ENCODE measurements at regions not wholly inside any gene's neighbourhood (a gene's known extent, or its start where the extent isn't known, plus 50 kb on each side); places are given as distances from the start of the nearest gene placed in this dataset.

DNA sequence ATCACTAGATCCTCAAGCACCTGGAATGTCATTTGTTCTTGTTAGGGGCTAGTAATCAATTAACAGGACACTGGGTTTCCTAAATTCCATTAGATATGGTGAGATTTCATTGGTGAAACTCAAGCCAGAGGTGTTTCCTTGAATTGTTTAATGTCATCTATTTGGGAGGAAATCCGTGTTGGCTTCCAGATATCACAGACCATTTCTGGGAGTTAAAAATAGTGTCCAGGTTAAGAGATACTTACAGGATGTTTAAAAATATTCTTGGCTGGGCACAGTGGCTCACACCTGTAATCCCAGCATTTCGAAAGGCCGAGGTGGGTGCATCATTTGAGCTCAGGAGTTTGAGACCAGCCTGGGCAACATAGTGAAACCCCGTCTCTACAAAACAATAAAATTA is 688.3 kb upstream of the WWC1 start:
- intact Hi-C loops (cut with DNase I) = no loop called here
- ATAC-seq (no peak), DNase-seq (ENCODE audit: low spot score) (no peak)

DNA sequence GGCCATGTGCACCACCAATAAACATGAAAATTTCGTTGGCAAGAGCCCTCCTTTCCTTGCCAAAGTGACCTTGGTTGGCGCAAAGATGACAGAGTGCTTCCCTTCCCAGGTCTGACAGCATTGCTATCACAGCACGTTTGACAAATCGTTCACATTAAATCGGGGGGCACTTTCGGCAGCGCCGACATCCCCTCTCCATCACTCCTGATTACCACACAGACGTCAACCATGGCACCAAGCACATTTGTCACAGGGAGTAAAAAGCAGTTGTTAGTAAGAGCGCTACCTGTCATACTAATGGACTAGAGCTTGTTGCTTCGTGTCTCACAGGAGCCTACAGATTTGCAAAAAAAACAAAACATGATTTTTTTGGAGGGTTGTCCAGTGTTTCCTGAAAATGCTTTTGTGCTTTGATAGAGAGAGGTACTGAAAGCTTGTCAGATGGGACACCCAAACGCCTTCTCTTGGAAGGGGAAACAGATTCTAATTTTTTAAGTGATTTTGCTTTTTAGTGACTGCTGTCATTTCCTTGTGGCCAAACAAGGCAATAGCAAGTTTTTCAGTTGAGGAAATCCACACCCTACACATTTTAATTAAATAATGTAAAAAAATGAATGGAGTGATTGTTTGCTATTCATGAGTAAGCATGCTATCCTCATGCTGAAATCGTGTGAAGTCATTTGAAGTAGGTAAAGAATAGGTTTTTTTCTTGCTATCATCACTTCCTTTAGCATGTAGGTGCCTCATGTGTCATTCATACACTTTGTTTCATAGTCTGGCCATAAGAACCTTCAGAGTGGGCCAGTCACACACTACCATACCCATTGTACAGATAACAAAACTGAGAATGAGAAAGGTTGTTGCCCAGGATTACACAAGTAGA is 682.8 kb upstream of the WWC1 start:
- no peak for ATAC-seq
- no peak for DNase-seq (ENCODE audit: low spot score)
- intact Hi-C loops (cut with DNase I) = no loop called here

DNA sequence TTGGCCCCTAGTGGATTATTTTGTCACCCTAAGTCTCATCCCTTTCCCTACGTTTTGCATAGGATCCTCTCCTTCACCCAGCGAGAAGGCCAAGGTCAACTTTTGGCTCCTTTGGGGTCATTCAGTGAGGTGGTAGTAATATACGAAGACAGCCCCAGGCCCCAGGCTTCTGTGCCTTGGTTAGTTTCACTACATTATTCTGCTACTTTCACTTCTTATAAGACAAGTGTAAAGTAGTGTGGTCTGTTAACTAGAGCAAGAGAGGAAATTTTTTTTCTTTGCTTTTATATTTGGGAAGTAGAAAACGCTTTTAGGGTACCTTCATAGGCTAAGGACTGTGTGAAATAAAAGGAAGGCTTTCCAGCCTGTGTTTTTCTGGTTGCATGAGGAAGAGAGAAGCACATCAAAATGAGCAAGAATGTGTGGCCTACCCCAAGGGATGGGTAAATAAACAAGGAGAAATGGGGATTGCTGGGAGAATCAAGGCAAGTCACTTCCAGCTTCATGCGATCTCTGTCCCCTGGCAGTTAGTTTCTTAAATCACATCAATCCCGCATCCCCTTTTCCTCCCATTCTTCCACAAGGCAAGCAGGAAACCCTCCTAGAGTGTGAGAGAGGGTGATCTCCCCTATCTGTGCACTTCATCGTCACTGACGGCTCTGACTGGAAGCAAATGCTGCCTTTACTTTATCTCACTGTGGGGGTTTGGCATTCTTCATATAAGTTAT is 677.0 kb upstream of the WWC1 start:
- peak; percentile 66 for ATAC-seq
- intact Hi-C loops (cut with DNase I) = no loop called here
- no peak for DNase-seq (ENCODE audit: low spot score)

DNA sequence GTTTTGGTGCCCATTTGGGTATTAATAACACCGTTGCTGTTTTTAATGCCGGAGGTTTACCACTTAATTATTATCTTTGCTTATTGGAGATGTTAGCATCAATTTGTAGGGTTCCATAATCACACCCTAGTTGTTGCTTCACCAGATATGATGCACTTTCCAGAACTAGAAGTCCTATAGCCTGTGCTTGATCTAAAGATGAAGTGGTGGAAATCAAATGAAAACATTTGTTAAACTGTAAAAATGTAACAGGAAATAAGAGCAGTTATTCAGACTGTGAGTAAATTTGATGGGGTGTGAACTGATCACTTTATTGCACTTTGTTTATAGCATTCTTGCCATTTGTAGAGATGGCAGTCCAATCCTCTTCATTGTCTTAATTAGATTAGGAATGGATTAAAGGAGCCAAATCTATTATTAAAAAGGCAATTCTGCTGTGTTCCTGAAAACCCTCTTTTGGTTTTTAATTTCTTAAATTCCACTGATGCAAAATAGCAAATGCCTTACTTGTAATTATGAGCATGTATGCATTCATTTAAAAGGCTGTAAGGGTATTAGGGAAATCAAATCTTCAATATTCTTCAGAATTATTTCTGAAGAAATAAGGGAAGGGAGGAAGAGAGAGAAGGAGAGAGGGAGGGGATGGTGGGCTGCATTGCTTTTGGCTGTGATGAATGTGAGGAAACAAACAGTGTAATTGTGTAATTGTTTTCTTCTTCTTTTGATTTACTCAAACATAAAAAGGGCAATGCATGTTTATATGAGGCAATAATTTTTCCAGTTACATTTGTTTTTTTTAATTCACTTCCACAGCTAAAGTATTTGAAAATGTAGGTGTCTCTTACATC is 675.2 kb upstream of the WWC1 start:
- ATAC-seq = no peak
- DNase-seq (ENCODE audit: low spot score) = no peak
- intact Hi-C loops (cut with DNase I) = no loop called here

DNA sequence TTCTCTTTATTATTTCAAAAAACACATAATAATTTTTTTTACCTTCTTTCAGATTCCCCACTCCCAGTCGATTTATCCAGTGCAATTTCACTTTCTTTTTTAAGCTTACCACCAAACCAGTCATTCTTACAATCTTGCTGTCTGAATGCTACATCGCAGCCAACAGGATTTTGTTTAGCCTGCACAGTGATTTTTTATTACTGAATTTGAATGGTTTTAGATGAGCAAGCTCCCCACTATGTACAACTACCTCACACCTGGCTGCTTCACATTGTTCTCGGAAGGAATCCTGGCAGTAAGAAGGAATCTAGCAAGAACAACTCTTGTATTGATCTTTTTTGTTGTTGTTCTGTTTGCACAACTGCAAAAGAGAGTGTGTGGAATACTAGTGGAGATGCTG is 668.1 kb upstream of the WWC1 start:
- no peak for DNase-seq (ENCODE audit: low spot score)
- intact Hi-C loops (cut with DNase I) = no loop called here

DNA sequence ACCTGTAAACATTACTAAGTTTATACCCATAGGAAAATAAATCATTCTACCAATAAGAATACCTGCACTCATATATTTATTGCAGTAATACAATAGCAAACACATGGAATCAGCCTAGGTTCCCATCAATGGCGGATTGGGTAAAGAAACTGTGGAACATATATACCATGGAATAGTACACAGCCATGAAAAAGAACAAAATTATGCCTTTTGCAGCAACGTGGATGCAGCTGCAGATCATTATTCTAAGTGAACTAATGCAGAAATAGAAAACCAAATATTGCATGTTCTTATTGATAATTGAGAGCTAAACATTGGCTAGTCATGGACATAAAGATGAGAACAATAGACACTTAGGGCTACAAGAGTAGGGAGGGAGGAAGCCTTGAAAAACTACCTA is 667.4 kb upstream of the WWC1 start:
- intact Hi-C loops (cut with DNase I) = no loop called here
- no peak for DNase-seq (ENCODE audit: low spot score)
- no peak for ATAC-seq

More for the DNA sequence above, 668.1 kb upstream of the WWC1 start:
- no peak for ATAC-seq

DNA sequence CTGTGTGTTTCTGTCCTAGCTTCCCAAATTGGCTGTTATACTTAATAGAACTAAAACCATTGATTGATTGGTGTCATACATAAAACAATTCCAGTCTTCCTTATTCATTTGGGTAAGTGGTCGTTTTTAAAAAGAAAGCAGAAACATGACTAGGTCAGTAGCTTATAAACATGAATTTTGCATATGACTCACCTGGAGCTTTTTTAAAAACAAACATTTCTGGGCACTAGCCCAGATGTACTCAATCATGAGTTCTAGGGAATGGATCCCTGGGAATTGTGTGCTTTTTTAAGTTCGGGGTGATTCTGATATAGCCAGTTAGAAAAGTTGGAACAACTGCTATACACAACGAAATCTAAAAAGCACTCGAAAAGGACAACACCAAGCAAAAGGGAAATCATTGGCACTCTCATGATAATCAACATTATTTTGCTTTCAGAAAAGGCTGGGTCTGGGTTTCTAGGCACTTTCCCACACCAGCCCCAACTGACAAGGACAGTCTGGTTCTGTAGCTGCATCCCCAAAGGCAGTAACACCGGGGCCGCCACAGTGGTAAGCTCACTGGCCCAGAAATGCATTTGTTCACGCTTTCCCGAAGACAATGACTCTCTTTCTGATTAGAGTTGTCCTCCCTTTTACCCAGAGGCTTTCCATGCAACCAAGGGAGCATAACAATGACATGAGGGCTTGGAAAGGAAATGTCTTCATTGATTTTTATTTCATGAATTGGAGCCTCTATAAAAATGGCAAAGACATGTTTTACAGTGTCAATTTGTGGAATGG is 664.9 kb upstream of the WWC1 start:
- DNase-seq (ENCODE audit: low spot score) (no peak), ATAC-seq (no peak)
- intact Hi-C loops (cut with DNase I) = no loop called here

DNA sequence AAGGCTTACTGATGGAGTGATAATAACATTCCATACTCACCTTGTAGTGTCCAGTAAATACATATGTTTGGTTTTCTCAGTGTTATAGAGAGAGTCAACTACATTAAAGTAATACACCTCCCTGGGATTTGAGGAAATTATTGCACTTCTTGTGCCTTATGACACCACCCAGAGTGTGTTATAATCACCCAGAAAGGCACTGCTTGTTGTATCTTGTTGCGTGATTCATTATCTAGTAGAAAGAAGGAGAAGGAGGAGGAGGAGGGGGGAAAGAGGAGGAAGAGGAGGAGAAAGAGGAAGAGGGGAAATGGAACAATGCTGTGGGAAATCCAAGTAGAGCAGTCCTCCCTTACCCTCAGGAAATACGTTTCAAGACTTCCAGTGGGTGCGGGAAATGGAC is 661.8 kb upstream of the WWC1 start:
- ATAC-seq = no peak
- intact Hi-C loops (cut with DNase I) = no loop called here

DNA sequence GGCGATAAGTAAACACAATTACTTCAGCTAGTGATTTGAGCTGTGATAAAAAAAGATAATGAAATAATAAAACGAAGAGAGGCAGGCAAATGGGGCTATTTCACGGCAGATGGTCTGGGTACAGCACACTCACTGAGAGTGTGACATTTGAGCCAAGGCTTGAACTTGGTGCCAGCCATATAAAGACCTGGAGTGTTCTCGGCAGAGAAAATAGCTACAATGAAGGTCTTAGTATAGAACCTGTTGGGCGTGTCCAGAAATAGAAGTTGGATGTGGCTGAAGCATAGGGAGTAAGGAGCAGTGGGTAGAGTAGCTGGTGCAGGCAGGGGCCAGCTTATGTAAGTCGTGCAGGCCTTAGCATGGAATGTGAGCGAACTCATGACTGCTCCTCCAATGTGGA is 660.3 kb upstream of the WWC1 start:
- intact Hi-C loops (cut with DNase I) = no loop called here

More for the DNA sequence above, 661.8 kb upstream of the WWC1 start:
- DNase-seq (ENCODE audit: low spot score) = no peak

DNA sequence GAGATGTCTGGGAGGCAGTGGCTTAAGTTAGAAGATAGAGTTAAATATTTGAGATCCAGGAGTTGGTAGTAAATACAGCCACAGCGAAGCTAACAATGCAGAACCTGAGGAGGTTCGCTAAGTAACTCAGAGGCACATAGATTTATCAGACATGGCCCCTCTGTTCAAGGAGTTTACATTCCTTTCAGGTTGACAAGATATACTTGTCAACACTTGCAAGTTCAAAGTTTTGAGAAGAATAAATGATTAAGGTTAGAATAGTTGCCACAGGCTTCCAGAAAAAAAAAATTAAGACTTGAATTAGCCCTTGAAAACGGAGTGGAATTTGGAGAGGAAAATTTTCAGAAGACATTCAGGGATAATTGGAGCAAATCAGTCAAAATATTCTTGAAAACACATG is 658.3 kb upstream of the WWC1 start:
- intact Hi-C loops (cut with DNase I) = no loop called here
- no peak for ATAC-seq
- DNase-seq (ENCODE audit: low spot score) = no peak

More for the DNA sequence above, 660.3 kb upstream of the WWC1 start:
- no peak for DNase-seq (ENCODE audit: low spot score)
- no peak for ATAC-seq

DNA sequence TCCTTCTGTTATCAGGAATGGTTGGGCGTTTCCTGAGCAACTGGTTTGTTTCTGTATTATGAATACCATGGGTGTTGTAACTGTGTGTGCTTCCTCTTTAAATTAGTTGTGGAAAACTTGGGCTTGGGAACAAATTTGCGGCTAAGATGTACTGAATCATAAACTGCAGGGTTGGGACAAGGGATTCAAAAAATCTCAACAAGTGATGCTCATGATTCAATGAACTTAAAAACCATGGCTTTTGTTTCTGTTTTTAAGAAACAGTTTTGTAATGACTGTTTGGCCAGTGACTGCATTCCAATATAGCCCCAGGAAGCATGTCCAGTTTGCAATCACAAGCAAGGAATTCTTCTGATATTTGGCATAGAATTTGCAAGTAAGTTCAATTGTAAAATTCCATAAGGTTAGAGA is 657.5 kb upstream of the WWC1 start:
- intact Hi-C loops (cut with DNase I) = no loop called here
- DNase-seq (ENCODE audit: low spot score) (no peak), ATAC-seq (no peak)

DNA sequence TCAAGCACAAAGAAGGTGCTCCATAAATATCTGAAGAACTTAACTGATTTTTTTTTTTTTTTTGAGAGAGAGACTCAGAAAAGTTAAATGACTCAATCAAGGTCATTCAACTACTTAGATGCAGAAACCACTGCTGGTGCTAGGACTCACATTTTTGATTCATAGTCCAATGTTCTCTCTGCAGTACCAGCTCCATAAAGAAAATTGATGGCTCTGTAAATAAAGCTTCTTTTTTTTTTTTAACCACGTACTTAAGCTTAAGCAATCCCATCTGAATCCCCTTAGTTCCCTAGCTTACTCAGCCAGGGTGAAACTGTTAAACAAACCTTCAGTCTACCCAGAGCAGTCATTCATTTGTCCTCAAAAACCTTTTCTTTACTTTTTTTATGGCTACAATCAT is 657.0 kb upstream of the WWC1 start:
- intact Hi-C loops (cut with DNase I) = no loop called here
- DNase-seq (ENCODE audit: low spot score) (no peak), ATAC-seq (no peak)

DNA sequence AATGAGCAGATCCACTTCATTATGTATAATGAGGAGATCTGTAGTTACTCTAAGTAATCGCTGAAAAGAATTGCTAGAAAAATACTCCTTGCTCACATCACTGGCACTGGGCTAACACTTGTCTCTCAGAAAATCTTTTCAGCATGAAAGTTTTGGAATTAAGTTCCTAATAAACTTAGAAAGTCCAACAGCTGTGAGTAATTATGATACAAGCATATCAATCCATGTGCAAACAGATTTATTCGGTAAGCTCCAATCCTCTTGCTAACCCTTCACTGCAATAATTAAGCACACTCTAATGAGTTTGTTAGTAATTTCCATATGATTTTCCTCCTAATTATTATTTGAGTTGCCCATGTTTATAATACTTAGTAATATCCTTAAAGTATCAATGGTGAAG is 652.6 kb upstream of the WWC1 start:
- intact Hi-C loops (cut with DNase I) = no loop called here
- ATAC-seq = no peak
- no peak for DNase-seq (ENCODE audit: low spot score)

DNA sequence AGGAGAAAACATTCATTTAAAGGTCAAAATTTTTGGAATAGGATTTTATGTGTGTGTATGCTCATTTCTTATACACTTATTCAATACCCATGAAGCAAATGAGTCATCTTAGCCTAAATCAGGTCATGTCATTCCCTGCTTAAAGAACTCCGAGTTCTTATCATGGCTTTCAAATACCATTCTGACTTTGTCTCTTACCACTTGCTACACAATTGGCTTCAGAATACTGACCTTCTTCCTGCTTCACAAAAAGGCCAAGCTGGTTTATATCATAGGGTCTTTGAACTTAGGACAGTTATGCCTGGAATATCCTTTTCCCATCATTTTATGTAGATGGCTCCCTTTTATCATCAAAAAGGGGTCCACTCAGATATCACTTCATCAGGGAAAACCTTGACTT is 652.2 kb upstream of the WWC1 start:
- intact Hi-C loops (cut with DNase I) = no loop called here
- ATAC-seq = no peak
- no peak for DNase-seq (ENCODE audit: low spot score)

DNA sequence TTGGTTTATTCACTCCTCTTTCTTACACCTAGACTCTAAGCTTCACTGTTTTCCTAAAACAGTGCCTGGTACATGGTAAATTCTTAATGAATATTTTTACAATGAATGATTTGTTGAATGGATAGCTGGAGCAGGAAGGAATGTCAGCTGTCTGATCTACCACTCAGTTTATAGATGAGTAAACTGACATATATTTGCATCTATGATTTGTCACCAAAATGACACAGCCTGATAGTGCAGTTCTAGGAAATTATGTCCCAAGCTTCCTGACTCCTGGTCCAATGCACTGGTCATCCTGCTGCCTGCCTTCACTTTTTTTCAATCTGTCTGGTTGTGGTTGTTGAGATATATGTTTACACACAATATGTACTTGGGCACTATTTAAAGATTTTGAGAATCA is 651.7 kb upstream of the WWC1 start:
- no peak for ATAC-seq
- no peak for DNase-seq (ENCODE audit: low spot score)
- intact Hi-C loops (cut with DNase I) = no loop called here

DNA sequence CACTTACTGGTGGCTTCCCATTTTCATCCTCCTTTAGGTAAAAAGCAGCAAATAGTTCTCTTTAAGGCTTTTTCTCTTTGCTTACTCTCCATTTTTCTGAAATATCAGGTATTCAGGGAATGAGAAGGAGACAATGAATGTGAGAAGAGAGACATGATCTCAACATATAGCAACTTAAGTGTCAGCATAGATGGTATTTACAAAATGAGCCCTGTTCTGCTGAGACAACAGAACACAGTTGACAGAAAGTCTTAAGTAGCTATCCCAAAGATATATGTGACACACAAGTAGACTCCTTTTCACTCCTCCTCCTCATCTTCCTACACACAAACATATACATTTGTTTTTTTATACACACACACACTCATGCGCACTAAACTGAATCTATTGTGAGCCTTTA is 649.3 kb upstream of the WWC1 start:
- intact Hi-C loops (cut with DNase I) = no loop called here
- DNase-seq (ENCODE audit: low spot score) (no peak), ATAC-seq (no peak)

DNA sequence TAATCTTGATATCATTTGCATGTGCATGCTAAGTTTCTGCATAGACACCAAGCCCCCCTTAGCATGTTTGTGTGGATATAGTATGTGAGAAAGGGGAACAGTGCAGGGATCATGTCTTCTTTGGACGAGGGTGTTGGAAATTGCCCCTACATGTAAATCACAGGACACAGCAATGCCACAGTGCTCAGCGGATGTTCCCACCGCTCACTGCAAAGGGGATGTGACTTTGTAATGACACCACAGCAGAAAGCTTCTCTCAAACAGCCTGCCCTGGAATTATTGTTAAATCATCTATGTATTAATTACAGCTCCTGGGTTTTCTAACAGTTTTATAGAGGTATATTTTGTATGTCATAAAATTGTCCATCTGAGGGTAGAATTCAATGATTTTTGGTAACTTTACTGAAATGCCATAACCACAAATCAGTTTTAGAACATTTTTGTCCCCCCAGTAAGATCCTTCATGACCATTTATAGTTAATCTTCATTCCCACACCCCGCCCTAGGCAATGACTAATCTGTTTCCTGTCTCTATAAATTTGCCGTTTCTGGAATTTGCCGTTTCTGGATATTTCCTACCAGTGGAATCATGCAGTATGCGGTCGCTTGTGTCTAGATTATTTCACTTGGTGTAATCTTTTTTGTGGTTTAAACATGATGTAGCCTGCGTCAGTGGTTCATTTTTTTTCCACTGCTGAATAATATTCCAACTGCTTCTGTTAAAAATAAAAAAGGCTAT is 648.5 kb upstream of the WWC1 start:
- intact Hi-C loops (cut with DNase I) = no loop called here
- no peak for DNase-seq (ENCODE audit: low spot score)
- no peak for ATAC-seq

DNA sequence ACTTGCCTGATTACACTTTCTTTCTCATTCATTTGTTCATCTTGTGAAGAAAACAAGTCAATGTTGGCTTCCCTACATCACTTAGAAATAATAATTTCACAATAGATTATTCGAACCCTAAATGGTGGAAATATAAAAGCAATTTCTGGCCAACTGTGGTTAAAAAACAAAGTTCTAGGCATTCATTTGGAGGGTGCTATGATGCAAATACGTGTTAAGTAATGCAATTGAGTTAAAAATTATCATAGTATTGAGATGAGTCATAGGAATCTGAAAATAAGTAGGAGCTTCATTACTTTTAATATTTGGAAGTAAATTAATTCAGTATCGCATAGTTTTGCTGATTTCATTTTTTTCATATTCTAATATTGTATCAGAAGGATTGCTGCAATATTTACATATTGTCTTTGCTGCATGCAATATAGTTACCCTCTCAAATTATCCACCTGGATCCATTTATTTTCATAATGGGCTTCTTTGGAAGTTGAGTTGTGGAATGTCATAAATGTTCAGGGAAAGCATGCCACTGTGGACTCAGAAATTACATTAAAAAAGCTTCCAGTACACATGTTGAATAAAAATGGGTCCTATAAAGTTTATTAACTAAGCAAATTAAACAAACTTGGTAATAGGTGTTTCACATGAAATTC is 647.7 kb upstream of the WWC1 start:
- intact Hi-C loops (cut with DNase I) = no loop called here
- no peak for ATAC-seq
- DNase-seq (ENCODE audit: low spot score) = no peak

All from sciatic nerve (tissue), 2 donors.